HG02623 (cell line): ENCODE measurements at regions not wholly inside any gene's neighbourhood (a gene's known extent, or its start where the extent isn't known, plus 50 kb on each side); places are given as distances from the start of the nearest gene placed in this dataset.
"Not testable (repeated sequence)": the region's sequence is repeated elsewhere in the genome, so short reads cannot be mapped to it uniquely, and the experiment has no call there.

Experiments used
- ATAC-seq: cut with Tn5 transposase; IDR thresholded peaks from one replicate; pipeline ENCODE4 v1.9.1; 2021; ENCODE audit warnings: moderate library complexity; ENCODE audit not compliant: unreplicated experiment

- ATAC-seq = no peak
Observed at GRCh38 chr5:51159164-51159563, 224.1 kb upstream of the ISL1 start.

GRCh38 chr5:51159606-51160005, 223.6 kb upstream of the ISL1 start:
- no peak for ATAC-seq

- ATAC-seq = no peak
Observed at GRCh38 chr5:51162245-51162644, 221.0 kb upstream of the ISL1 start.

- not testable (repeated sequence) for ATAC-seq
Observed at GRCh38 chr5:51165621-51166020, 217.6 kb upstream of the ISL1 start.

GRCh38 chr5:51172903-51173626, 210.2 kb upstream of the ISL1 start:
- ATAC-seq = no peak

GRCh38 chr5:51181208-51181894, 201.9 kb upstream of the ISL1 start:
- no peak for ATAC-seq

GRCh38 chr5:51185850-51186329, 197.4 kb upstream of the ISL1 start:
- no peak for ATAC-seq

GRCh38 chr5:51188001-51188591, 195.2 kb upstream of the ISL1 start:
- no peak for ATAC-seq

GRCh38 chr5:51194671-51195070, 188.6 kb upstream of the ISL1 start:
- ATAC-seq = no peak

- ATAC-seq = no peak
Observed at GRCh38 chr5:51201024-51201423, 182.2 kb upstream of the ISL1 start.

GRCh38 chr5:51201708-51202107, 181.5 kb upstream of the ISL1 start:
- ATAC-seq = no peak

- no peak for ATAC-seq
Observed at GRCh38 chr5:51202161-51202560, 181.1 kb upstream of the ISL1 start.

- ATAC-seq = peak; percentile 83
Observed at GRCh38 chr5:51203598-51203997, 179.7 kb upstream of the ISL1 start.

- no peak for ATAC-seq
Observed at GRCh38 chr5:51208296-51208695, 175.0 kb upstream of the ISL1 start.

- ATAC-seq = no peak
Observed at GRCh38 chr5:51214746-51215145, 168.5 kb upstream of the ISL1 start.

- ATAC-seq = no peak
Observed at GRCh38 chr5:51225789-51226742, 157.2 kb upstream of the ISL1 start.

- no peak for ATAC-seq
Observed at GRCh38 chr5:51227963-51228470, 155.2 kb upstream of the ISL1 start.

- ATAC-seq = no peak
Observed at GRCh38 chr5:51230336-51230735, 152.9 kb upstream of the ISL1 start.

GRCh38 chr5:51242456-51242855, 140.8 kb upstream of the ISL1 start:
- no peak for ATAC-seq

GRCh38 chr5:51250957-51251356, 132.3 kb upstream of the ISL1 start:
- ATAC-seq = not testable (repeated sequence)

GRCh38 chr5:51271261-51271660, 112.0 kb upstream of the ISL1 start:
- no peak for ATAC-seq
